HCT116 (cell line): ENCODE measurements at regions not wholly inside any gene's neighbourhood (a gene's known extent, or its start where the extent isn't known, plus 50 kb on each side); places are given as distances from the start of the nearest gene placed in this dataset.

Source experiments
- ATAC-seq: fragments of 200-7000 bp; cut with Tn5 transposase; 2 replicates; pipeline ENCODE4 v1.9.1; 2020; ENCODE audit warnings: mild to moderate bottlenecking, moderate library complexity
- BruUV-seq: library from RNA; stranded (reverse); fragments of 400-500 nt; replicated peaks from 2 replicates; lab custom pipeline; 2021; lab: Mats Ljungman, UMichigan
- CTCF ChIA-PET: fragments of 300-600 bp; sonication (Branson Sonifier 250); formaldehyde crosslinking; loops from one replicate; lab custom pipeline; 2021; ENCODE audit warnings: antibody characterized with exemption; lab: Charles Lee
- POLR2A ChIA-PET: fragments of 300-600, 350-600 bp; sonication (Branson Sonifier 250); formaldehyde crosslinking; loops from one replicate; lab custom pipeline; 2021; ENCODE audit warnings: antibody characterized with exemption; lab: Charles Lee
- RAD21 ChIA-PET, 2 experiments: fragments of 300-600 bp; sonication (Branson Sonifier 250); formaldehyde crosslinking; loops; one replicate each; lab custom pipeline; 2023; ENCODE audit warnings: low total read pairs in 2 of 2; ENCODE audit not compliant: uncharacterized antibody in 2 of 2, unreplicated experiment in 2 of 2, low non-redundant PET in 1 of 2; lab: Charles Lee
- DNase-seq: peaks from one replicate; pipeline ENCODE4 v3.0.0-alpha.2; 2010; ENCODE audit warnings: low read depth, low spot score
- H2AFZ ChIP-seq: fragments of 200-600 bp; shearing (Covaris generic), sonication (generic); 2 replicates; pipeline ENCODE4 v1.6.1; 2017; ENCODE audit warnings: low read depth, mixed run types, mixed read lengths, antibody characterized with exemption, low read length; ENCODE audit not compliant: poor library complexity, severe bottlenecking
- H3K27ac ChIP-seq: 2 replicates; pipeline ENCODE4 v1.5.1; 2012; ENCODE audit warnings: low read depth, low read length
- H3K27me3 ChIP-seq: fragments of 200-600 bp; sonication (generic); 2 replicates; pipeline ENCODE4 v1.6.1; 2016; ENCODE audit warnings: mixed run types, low read length, mixed read lengths; ENCODE audit not compliant: insufficient read depth
- H3K36me3 ChIP-seq, 2 experiments: fragments of 200-500 bp in 1 of 2; fragments of 200-600 bp in 1 of 2; sonication (Bioruptor generic) in 1 of 2; sonication (generic) in 1 of 2; 2 replicates each; pipeline versions ENCODE4 v1.5.1 to v1.6.1; 2014 to 2016; ENCODE audit warnings: low read length in 2 of 2, inconsistent platforms in 1 of 2, mixed read lengths in 1 of 2, mixed run types in 1 of 2; ENCODE audit not compliant: insufficient read depth in 2 of 2, control insufficient read depth in 1 of 2
- H3K4me1 ChIP-seq, 2 experiments: fragments of 200-600 bp in 1 of 2; sonication (generic) in 1 of 2; 2 replicates each; pipeline versions ENCODE4 v1.5.1 to v1.6.1; 2012 to 2017; ENCODE audit warnings: low read length in 2 of 2, inconsistent platforms in 1 of 2, mild to moderate bottlenecking in 1 of 2, mixed read lengths in 1 of 2, mixed run types in 1 of 2, moderate library complexity in 1 of 2; ENCODE audit not compliant: insufficient read depth in 2 of 2, control insufficient read depth in 1 of 2
- H3K4me2 ChIP-seq: fragments of 200-600 bp; sonication (generic); 2 replicates; pipeline ENCODE4 v1.6.1; 2017; ENCODE audit warnings: mixed run types, low read length, mixed read lengths
- H3K4me3 ChIP-seq, 2 experiments: fragments of 200-600 bp in 1 of 2; sonication (generic) in 1 of 2; replicated peaks in 1 of 2; 2 replicates each; pipeline ENCODE4 v1.5.1; 2011 to 2016; ENCODE audit warnings: low read length in 2 of 2, control low read depth in 1 of 2, low read depth in 1 of 2, mild to moderate bottlenecking in 1 of 2, mixed read lengths in 1 of 2, mixed run types in 1 of 2
- H3K79me2 ChIP-seq: fragments of 200-600 bp; sonication (generic); 2 replicates; pipeline ENCODE4 v1.6.1; 2017; ENCODE audit warnings: mild to moderate bottlenecking, mixed run types, low read length, moderate library complexity, mixed read lengths; ENCODE audit not compliant: insufficient read depth
- H3K9ac ChIP-seq: fragments of 200-600 bp; sonication (generic); 2 replicates; pipeline ENCODE4 v1.6.1; 2016; ENCODE audit warnings: low read length, mixed read lengths
- H3K9me2 ChIP-seq: fragments of 200-600 bp; sonication (generic), shearing (Covaris generic); 2 replicates; pipeline ENCODE4 v1.6.1; 2017; ENCODE audit warnings: mixed run types, mild to moderate bottlenecking, moderate library complexity; ENCODE audit not compliant: insufficient read depth
- H3K9me3 ChIP-seq, 2 experiments: fragments of 200-500 bp in 1 of 2; fragments of 200-600 bp in 1 of 2; sonication (Bioruptor generic) in 1 of 2; sonication (generic) in 1 of 2; 2 replicates each; pipeline ENCODE4 v1.6.1; 2014 to 2017; ENCODE audit warnings: low read length in 2 of 2, mixed read lengths in 2 of 2, inconsistent platforms in 1 of 2, low read depth in 1 of 2, mild to moderate bottlenecking in 1 of 2, mixed run types in 1 of 2, moderate library complexity in 1 of 2; ENCODE audit not compliant: control insufficient read depth in 1 of 2, insufficient read depth in 1 of 2
- H4K20me1 ChIP-seq: fragments of 200-600 bp; sonication (generic), shearing (Covaris generic); 2 replicates; pipeline ENCODE4 v1.6.1; 2017; ENCODE audit warnings: mixed run types, mild to moderate bottlenecking, moderate library complexity; ENCODE audit not compliant: insufficient read depth
- CBX3 ChIP-seq: IDR thresholded peaks from 2 replicates; pipeline ENCODE4 v1.6.1; 2012; ENCODE audit warnings: low read depth
- CEBPB ChIP-seq: IDR thresholded peaks from 2 replicates; pipeline ENCODE4 v1.6.1; 2012; ENCODE audit warnings: low read depth
- EGR1 ChIP-seq: IDR thresholded peaks from 2 replicates; pipeline ENCODE4 v1.6.1; 2012; ENCODE audit warnings: low read depth
- ELF1 ChIP-seq: IDR thresholded peaks from 2 replicates; pipeline ENCODE4 v1.6.1; 2012; ENCODE audit warnings: low read depth, borderline replicate concordance
- EZH2 ChIP-seq: fragments of 200-600 bp; sonication (generic); IDR thresholded peaks from 2 replicates; pipeline ENCODE4 v1.6.1; 2017; ENCODE audit warnings: antibody characterized with exemption, mixed run types
- EZH2phosphoT487 ChIP-seq: fragments of 200-600 bp; IDR thresholded peaks from 2 replicates; pipeline ENCODE4 v1.6.1; 2018; ENCODE audit warnings: antibody characterized with exemption, borderline replicate concordance
- FOSL1 ChIP-seq: IDR thresholded peaks from 2 replicates; pipeline ENCODE4 v1.6.1; 2012; ENCODE audit warnings: low read depth
- JUND ChIP-seq: IDR thresholded peaks from 2 replicates; pipeline ENCODE4 v1.6.1; 2012
- RAD21 ChIP-seq: IDR thresholded peaks from 2 replicates; pipeline ENCODE4 v1.6.1; 2012; ENCODE audit warnings: low read depth, mild to moderate bottlenecking
- SIN3A ChIP-seq: IDR thresholded peaks from 2 replicates; pipeline ENCODE4 v1.6.1; 2012; ENCODE audit warnings: low read depth
- SP1 ChIP-seq: IDR thresholded peaks from 2 replicates; pipeline ENCODE4 v1.6.1; 2012; ENCODE audit warnings: low read depth
- SRF ChIP-seq: IDR thresholded peaks from 2 replicates; pipeline ENCODE4 v1.6.1; 2012; ENCODE audit warnings: low read depth
- TCF7L2 ChIP-seq: IDR thresholded peaks from 2 replicates; pipeline ENCODE4 v1.7.0; 2011; ENCODE audit warnings: borderline replicate concordance, inconsistent platforms; ENCODE audit not compliant: insufficient read depth, insufficient read length; ENCODE audit errors: extremely low read depth
- YY1 ChIP-seq: IDR thresholded peaks from 2 replicates; pipeline ENCODE4 v1.6.1; 2011; ENCODE audit warnings: low read length, low read depth, moderate library complexity, mild to moderate bottlenecking; ENCODE audit not compliant: insufficient replicate concordance; ENCODE audit errors: extremely low read depth
- ZNF274 ChIP-seq: fragments of 200-500 bp; sonication (Bioruptor generic); IDR thresholded peaks from 2 replicates; pipeline ENCODE4 v1.6.1; 2014; ENCODE audit warnings: mild to moderate bottlenecking, low read depth, low read length, inconsistent platforms
- intact Hi-C: fragments of 100-400 bp; cut with micrococcal nuclease; formaldehyde crosslinking; loops from 2 replicates; pipeline ENCODE4 v1.10.0; 2022
- TF ChIP-seq, protein P1 (sequence below): IDR thresholded peaks from 2 replicates; pipeline ENCODE4 v1.6.1; 2011; ENCODE audit warnings: mild to moderate bottlenecking, low read length, moderate library complexity; ENCODE audit not compliant: insufficient replicate concordance; ENCODE audit errors: extremely low read depth
- TF ChIP-seq, protein P2 (sequence below): IDR thresholded peaks from 2 replicates; pipeline ENCODE4 v1.6.1; 2012
- TF ChIP-seq, protein P3 (sequence below): IDR thresholded peaks from 2 replicates; pipeline ENCODE4 v1.6.1; 2012

DNA sequence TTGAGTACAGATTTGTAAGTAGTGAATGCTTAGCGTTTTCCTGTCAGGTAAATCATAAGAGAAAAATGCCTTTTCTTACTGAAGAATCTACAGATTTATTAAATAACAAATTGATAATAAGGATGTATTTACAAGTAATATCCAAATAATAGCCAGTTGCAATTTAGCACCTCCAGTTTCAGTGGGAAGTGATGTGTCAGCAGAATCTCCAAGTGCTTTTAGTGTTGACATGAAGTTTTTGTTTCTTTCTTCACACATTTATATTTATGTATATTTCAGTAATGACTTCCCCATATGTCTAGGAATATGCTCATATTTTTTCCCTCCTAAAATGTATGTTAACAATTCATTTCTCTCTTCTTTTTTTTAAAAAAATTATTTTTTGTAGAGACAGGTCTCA, 229.9 kb upstream of the GRIN3A start:
- H3K36me3 ChIP-seq: no peaks in the 10 kb centered on the region
- H3K4me1 ChIP-seq: no peaks in the 10 kb centered on the region
- no peak overlapping the region for H2AFZ ChIP-seq
- ChIA-PET CTCF (interaction anchor here (1.3 kb wide), 1 partner anchor 9 kb away, joined by 3 read pairs; no protein-coding TSS in a partner anchor), POLR2A (no interaction called here), RAD21 (no interaction called here)
- H3K9ac ChIP-seq: no peak overlapping the region
- no peak overlapping the region for H3K4me2 ChIP-seq
- TF ChIP-seq ZNF274: no peak
- TF ChIP-seq, protein P1, sequence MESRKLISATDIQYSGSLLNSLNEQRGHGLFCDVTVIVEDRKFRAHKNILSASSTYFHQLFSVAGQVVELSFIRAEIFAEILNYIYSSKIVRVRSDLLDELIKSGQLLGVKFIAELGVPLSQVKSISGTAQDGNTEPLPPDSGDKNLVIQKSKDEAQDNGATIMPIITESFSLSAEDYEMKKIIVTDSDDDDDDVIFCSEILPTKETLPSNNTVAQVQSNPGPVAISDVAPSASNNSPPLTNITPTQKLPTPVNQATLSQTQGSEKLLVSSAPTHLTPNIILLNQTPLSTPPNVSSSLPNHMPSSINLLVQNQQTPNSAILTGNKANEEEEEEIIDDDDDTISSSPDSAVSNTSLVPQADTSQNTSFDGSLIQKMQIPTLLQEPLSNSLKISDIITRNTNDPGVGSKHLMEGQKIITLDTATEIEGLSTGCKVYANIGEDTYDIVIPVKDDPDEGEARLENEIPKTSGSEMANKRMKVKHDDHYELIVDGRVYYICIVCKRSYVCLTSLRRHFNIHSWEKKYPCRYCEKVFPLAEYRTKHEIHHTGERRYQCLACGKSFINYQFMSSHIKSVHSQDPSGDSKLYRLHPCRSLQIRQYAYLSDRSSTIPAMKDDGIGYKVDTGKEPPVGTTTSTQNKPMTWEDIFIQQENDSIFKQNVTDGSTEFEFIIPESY: no peak
- no peak for TF ChIP-seq EGR1
- H3K79me2 ChIP-seq: no peaks in the 10 kb centered on the region
- intact Hi-C loops: no loop called here
- H3K9me3 ChIP-seq: no peaks in the 10 kb centered on the region
- no peaks in the 10 kb centered on the region for H3K27me3 ChIP-seq
- no peaks in the 10 kb centered on the region for H4K20me1 ChIP-seq
- H3K4me3 ChIP-seq: no peak overlapping the region
- no peak overlapping the region for H3K27ac ChIP-seq
- no peaks in the 10 kb centered on the region for H3K9me2 ChIP-seq
- DNase-seq: no peak
- BruUV-seq: no TSS peak
- ATAC-seq: no peak

DNA sequence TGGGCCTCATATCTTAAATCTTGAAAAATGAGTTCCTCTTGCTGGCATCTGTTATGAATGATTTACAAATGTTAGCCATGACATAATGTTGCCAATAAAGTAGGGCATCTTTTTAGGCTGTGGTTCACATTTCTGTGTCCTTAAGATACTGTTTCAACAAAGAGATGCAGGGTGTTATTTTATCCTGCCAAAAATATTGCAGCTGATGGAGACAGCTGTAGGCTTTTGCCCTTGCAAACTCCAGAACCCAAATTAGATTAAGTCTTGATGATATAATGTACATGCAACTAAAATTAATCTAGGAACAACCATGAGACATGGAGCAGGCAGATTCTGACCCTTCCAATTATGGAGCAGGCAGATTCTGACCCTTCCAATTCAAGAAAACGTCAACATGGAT, 228.2 kb upstream of the GRIN3A start:
- Histone ChIP-seq H3K9ac (no peak overlapping the region), H3K4me1 (no peaks in the 10 kb centered on the region), H3K9me2 (no peaks in the 10 kb centered on the region), H3K4me2 (no peak overlapping the region), H3K4me3 (no peak overlapping the region), H3K36me3 (no peaks in the 10 kb centered on the region), H3K79me2 (no peaks in the 10 kb centered on the region), H3K27ac (no peak overlapping the region), H3K27me3 (no peaks in the 10 kb centered on the region), H2AFZ (no peak overlapping the region), H3K9me3 (no peaks in the 10 kb centered on the region), H4K20me1 (no peaks in the 10 kb centered on the region)
- DNase-seq (no peak), ATAC-seq (no peak)
- ChIA-PET RAD21 (no interaction called here), POLR2A (no interaction called here), CTCF (no interaction called here)
- no TSS peak for BruUV-seq
- intact Hi-C loops: no loop called here
- TF ChIP-seq ZNF274: no peak
- TF ChIP-seq CBX3: no peak
- no peak for TF ChIP-seq RAD21
- TF ChIP-seq ELF1: no peak
- TF ChIP-seq EZH2: no peak
- TF ChIP-seq, protein P2, sequence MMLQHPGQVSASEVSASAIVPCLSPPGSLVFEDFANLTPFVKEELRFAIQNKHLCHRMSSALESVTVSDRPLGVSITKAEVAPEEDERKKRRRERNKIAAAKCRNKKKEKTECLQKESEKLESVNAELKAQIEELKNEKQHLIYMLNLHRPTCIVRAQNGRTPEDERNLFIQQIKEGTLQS: no peak
- TF ChIP-seq SIN3A: no peak
- TF ChIP-seq SP1: no peak
- no peak for TF ChIP-seq CEBPB
- TF ChIP-seq JUND: no peak
- TF ChIP-seq, protein P1: no peak
- no peak for TF ChIP-seq EZH2phosphoT487
- TF ChIP-seq EGR1: no peak
- TF ChIP-seq YY1: no peak
- TF ChIP-seq SRF: no peak
- no peak for TF ChIP-seq TCF7L2
- no peak for TF ChIP-seq FOSL1
- TF ChIP-seq, protein P3, sequence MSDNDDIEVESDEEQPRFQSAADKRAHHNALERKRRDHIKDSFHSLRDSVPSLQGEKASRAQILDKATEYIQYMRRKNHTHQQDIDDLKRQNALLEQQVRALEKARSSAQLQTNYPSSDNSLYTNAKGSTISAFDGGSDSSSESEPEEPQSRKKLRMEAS: no peak
